ENCODE measurements at regions not wholly inside any gene's neighbourhood (a gene's known extent, or its start where the extent isn't known, plus 50 kb on each side); places are given as distances from the start of the nearest gene placed in this dataset.

- Histone ChIP-seq H3K79me2 (ENCODE audit: control insufficient read depth, insufficient read depth, low read length) (no peaks in the 10 kb centered on the region), H3K36me3 (ENCODE audit: control insufficient read depth in 2 of 2, insufficient read depth in 2 of 2, low read length in 1 of 2) (no peaks in the 10 kb centered on the region), H3K9ac (ENCODE audit: control insufficient read depth, insufficient read depth, low read length) (no peak overlapping the region), H4K20me1 (ENCODE audit: control insufficient read depth, insufficient read depth) (no peaks in the 10 kb centered on the region), H3K4me3 (no peak overlapping the region), H3K27ac (ENCODE audit: control insufficient read depth, insufficient read depth) (no peak overlapping the region), H3K4me2 (ENCODE audit: control insufficient read depth, insufficient read depth) (no peak overlapping the region), H3K4me1 (ENCODE audit: control insufficient read depth, insufficient read depth, low read length) (no peaks in the 10 kb centered on the region), H2AFZ (ENCODE audit: control insufficient read depth, low read depth, low read length) (no peak overlapping the region), H3K9me3 (replicated peaks; ENCODE audit: control insufficient read depth, insufficient read depth, low read length) (no peaks in the 10 kb centered on the region), H3K27me3 (replicated peaks in 1 of 2; ENCODE audit: control insufficient read depth in 2 of 2, insufficient read depth in 2 of 2, low read length in 1 of 2) (no peaks in the 10 kb centered on the region)
- ChIA-PET SMC1A (ENCODE audit: uncharacterized antibody, unreplicated experiment) (no interaction called here), RAD21 (ENCODE audit: unreplicated experiment) (no interaction called here), CTCF (no interaction called here), POLR2A (no interaction called here)
- DNase-seq (ENCODE audit: low read depth, low spot score) (no peak), FAIRE-seq (no peak), ATAC-seq (no peak)
- intact Hi-C loops (cut with micrococcal nuclease; ENCODE audit: unreplicated experiment) (no loop called here), in situ Hi-C loops (cut with MboI) (no loop called here)
- 45% methylated on average over 2 of the region's 2 CpGs for WGBS (ENCODE audit: insufficient coverage, insufficient replicate concordance, low lambda C conversion rate, missing lambda C conversion rate)
- no peak for TF ChIP-seq RBBP5 (conservative IDR thresholded peaks at IDR 0.05)
- TF ChIP-seq, protein P1, sequence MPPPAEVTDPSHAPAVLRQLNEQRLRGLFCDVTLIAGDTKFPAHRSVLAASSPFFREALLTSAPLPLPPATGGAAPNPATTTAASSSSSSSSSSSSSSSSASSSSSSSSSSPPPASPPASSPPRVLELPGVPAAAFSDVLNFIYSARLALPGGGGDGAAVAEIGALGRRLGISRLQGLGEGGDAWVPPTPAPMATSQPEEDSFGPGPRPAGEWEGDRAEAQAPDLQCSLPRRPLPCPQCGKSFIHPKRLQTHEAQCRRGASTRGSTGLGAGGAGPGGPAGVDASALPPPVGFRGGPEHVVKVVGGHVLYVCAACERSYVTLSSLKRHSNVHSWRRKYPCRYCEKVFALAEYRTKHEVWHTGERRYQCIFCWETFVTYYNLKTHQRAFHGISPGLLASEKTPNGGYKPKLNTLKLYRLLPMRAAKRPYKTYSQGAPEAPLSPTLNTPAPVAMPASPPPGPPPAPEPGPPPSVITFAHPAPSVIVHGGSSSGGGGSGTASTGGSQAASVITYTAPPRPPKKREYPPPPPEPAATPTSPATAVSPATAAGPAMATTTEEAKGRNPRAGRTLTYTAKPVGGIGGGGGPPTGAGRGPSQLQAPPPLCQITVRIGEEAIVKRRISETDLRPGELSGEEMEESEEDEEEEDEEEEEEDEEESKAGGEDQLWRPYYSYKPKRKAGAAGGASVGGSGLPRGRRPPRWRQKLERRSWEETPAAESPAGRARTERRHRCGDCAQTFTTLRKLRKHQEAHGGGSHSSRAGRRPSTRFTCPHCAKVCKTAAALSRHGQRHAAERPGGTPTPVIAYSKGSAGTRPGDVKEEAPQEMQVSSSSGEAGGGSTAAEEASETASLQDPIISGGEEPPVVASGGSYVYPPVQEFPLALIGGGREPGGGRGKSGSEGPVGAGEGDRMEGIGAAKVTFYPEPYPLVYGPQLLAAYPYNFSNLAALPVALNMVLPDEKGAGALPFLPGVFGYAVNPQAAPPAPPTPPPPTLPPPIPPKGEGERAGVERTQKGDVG (CRISPR knock-in tag; IDR thresholded peaks at IDR 0.05), result no peak
- TF ChIP-seq IKZF2 (IDR thresholded peaks at IDR 0.05), result no peak
- TF ChIP-seq BHLHE40 (IDR thresholded peaks at IDR 0.05; ENCODE audit: borderline replicate concordance in 1 of 2, low read depth in 2 of 2, low read length in 1 of 2), result no peak
- no peak for TF ChIP-seq RAD21 (IDR thresholded peaks at IDR 0.05; ENCODE audit: insufficient read depth, low read depth, low read length)
- TF ChIP-seq BMI1 (IDR thresholded peaks at IDR 0.05; ENCODE audit: borderline replicate concordance), result no peak
- BruUV-seq (replicated peaks), result no TSS peak
Observed at GRCh38 chr7:18235819-18236218, 208.2 kb upstream of the PRPS1L1 start.
